ENCODE measurements at regions not wholly inside any gene's neighbourhood (a gene's known extent, or its start where the extent isn't known, plus 50 kb on each side); places are given as distances from the start of the nearest gene placed in this dataset.

DNA sequence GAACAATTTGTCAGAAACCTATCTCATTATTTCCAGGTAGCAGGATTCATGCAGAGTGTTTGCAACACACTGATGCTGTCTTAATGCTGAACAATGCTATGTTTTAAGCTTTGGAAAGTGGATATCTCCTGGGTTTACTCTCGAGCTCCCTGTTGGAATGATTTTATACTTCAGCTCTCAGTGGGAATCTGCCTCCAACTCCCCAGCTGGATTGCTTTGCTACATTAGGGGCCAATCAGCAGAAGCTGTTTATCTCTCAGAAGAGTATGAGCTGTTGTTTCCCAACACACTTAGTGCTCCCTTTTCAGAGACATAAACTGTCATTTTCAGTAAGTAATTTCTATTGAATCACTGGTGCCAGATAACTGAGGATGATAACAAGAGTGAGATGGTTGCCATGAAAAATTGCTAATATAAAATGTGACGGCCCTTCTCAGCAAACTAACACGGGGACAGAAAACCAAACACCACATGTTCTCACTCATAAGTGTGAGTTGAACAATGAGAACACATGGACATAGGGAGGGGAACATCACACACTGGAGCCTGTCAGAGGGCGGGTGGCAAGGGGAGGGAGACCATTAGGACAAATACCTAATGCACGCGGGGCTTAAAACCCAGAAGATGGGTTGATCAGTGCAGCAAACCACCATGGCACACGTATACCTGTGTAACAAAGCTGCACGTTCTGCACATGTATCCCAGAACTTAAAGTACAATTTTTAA, 265.9 kb upstream of the RUNX1 start:
- TF ChIP-seq, protein P1, sequence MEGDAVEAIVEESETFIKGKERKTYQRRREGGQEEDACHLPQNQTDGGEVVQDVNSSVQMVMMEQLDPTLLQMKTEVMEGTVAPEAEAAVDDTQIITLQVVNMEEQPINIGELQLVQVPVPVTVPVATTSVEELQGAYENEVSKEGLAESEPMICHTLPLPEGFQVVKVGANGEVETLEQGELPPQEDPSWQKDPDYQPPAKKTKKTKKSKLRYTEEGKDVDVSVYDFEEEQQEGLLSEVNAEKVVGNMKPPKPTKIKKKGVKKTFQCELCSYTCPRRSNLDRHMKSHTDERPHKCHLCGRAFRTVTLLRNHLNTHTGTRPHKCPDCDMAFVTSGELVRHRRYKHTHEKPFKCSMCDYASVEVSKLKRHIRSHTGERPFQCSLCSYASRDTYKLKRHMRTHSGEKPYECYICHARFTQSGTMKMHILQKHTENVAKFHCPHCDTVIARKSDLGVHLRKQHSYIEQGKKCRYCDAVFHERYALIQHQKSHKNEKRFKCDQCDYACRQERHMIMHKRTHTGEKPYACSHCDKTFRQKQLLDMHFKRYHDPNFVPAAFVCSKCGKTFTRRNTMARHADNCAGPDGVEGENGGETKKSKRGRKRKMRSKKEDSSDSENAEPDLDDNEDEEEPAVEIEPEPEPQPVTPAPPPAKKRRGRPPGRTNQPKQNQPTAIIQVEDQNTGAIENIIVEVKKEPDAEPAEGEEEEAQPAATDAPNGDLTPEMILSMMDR (IDR thresholded peaks at IDR 0.05), result no peak
- peak; percentile 83 for ATAC-seq (ENCODE audit: low FRiP score)
- no peak for DNase-seq (ENCODE audit: low spot score)

DNA sequence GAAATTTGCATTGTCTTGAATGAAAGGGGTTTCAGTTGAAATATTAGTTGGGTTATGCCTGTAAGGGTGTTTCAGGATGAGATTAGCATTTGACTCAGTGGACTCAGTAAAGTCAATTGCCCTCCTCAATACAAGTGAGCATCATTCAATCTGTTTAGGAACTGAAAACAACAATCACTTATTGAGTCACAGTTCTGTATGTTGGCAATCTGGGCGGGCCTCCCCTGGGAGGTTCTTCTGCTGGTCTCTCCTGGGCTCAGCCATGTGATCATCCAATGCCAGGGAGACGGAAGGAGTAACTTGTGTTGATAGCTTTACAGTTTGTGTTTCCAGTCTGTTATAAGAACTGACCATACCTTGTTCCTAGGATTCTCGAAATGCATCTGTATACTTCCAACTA, 262.9 kb upstream of the RUNX1 start:
- no peak for ATAC-seq (ENCODE audit: low FRiP score)
- TF ChIP-seq, protein P1 (IDR thresholded peaks at IDR 0.05), result no peak
- DNase-seq (ENCODE audit: low spot score), result no peak

DNA sequence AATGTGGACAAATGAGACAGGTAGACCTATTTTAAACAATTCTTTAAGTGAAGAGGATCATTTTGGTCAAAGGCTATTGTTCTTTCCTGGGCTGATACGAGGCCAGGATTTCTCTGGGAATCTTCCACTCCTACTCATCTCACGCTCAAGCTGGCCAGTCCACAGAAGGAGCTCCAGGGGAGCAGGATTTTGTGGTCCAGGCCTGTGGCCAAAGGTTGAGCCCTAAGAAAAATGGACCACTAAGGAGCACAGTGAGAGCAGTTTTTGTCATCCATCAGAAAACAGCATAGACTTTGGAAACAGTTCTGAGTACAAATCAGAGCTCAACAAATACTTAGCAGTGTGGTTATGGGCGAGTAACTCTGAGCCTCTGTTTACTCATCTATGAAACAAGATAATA, 260.2 kb upstream of the RUNX1 start:
- no peak for ATAC-seq (ENCODE audit: low FRiP score)
- TF ChIP-seq, protein P1 (IDR thresholded peaks at IDR 0.05), result no peak
- DNase-seq (ENCODE audit: low spot score), result no peak

DNA sequence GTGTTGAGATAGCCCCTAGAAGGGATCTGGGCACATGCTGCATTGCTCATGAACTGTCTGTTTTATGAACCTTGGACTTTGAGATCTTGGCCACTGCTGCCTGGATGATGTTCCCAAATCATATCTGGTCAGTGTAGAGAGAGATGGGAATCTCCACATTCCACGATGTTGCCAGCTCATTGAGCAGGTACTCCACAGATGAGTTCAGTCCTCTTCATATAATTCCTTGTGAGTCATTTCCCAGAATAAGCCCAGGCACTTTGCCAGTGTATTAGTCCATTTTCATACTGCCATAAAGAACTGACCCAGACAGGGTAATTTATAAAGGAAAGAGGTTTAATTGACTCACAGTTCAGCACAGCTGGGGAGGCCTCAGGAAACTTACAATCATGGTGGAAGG, 254.0 kb upstream of the RUNX1 start:
- DNase-seq (ENCODE audit: low spot score) (no peak), ATAC-seq (ENCODE audit: low FRiP score) (peak; percentile 65)
- TF ChIP-seq, protein P1 (IDR thresholded peaks at IDR 0.05), result no peak

DNA sequence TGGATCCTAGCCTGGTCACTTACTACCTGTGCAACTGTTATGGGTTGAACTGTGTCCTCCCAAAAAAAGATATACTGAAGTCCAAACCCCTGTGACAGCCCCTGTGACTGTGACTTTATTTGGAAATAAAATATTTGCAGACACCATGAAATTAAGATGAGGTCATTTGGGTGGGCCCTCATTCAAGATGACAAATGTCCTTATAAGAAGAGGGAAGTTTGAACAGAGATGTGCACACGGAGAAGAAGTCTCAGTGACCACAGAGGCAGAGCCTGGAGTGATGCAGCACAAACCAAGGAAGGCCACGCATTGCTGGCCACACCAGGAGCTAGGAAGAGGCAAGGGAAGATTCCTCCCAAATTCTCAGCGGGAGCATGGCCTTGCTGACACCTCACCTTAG, 249.7 kb upstream of the RUNX1 start:
- DNase-seq (ENCODE audit: low spot score) (no peak), ATAC-seq (ENCODE audit: low FRiP score) (no peak)
- TF ChIP-seq, protein P1 (IDR thresholded peaks at IDR 0.05), result no peak

DNA sequence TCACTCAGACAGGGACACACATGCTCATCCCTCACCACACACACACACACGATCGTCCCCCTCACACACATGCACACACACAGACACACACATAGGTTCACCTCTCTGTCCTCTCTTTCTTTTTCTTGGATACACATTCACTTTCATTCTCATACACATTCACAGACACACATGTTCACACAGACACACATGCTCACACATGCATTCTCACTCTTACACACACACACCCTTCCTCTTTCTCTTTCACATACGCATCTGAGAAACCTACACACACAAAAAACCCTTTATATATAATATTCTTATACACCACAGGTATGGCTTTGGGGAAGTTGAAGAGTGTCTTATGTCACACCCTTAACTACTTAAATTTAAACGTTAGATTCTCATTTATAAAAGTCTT, 248.6 kb upstream of the RUNX1 start:
- TF ChIP-seq, protein P1 (IDR thresholded peaks at IDR 0.05), result no peak
- DNase-seq (ENCODE audit: low spot score), result no peak
- no peak for ATAC-seq (ENCODE audit: low FRiP score)

DNA sequence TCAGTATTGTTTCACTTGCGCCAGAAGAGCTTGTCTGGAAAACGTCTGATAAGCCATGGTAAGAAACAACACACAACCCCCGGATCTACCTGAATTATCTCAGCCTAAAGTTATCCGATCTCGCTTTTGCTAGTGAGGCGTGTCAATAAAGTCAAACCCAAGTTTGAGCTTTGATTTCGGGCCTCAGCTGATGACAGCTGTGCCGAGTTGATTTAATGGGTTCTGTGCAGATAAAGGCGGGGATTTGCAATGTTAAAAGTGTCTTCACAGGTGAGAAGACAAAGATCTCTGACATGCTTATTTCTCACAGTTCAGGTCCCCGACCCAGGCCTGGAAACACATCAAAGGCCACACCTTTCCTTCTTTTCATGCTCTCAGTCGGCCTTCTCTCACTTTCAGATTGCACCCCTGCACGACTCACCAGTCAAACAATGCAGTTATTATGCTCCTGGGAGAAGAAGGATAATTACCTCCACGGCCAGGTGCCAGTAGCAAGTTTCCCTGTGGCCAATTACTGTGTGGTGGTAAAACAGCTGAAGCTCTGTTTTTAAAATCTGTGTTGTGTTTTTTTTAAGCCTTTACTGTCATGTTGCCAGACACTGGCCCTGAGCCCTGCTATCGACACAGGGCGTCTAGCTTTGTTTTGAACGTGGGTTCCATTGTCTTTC, 245.3 kb upstream of the RUNX1 start:
- ATAC-seq (ENCODE audit: low FRiP score) (no peak), DNase-seq (ENCODE audit: low spot score) (no peak)
- TF ChIP-seq, protein P1 (IDR thresholded peaks at IDR 0.05), result no peak
